Endothelial cell of umbilical vein (primary cell): ENCODE measurements at regions not wholly inside any gene's neighbourhood (a gene's known extent, or its start where the extent isn't known, plus 50 kb on each side); places are given as distances from the start of the nearest gene placed in this dataset.
A peak's percentile ranks its signal among the peaks of the same experiment; 100 is the strongest.

Experiments
- BruUV-seq: library from RNA; stranded (reverse); fragments of 400-500 nt; replicated peaks from 2 replicates; lab custom pipeline; 2021; lab: Mats Ljungman, UMichigan
- CTCF ChIA-PET: fragments of 300-600, 350-600 bp; sonication (Branson Sonifier 250); formaldehyde crosslinking; loops from one replicate; lab custom pipeline; 2021; ENCODE audit warnings: antibody characterized with exemption, inconsistent platforms; lab: Charles Lee
- POLR2A ChIA-PET: fragments of 300-600, 350-600 bp; sonication (Branson Sonifier 250); formaldehyde crosslinking; loops from one replicate; lab custom pipeline; 2021; ENCODE audit warnings: antibody characterized with exemption, inconsistent platforms; lab: Charles Lee
- DNase-seq: peaks from one replicate; pipeline ENCODE4 v3.0.0-alpha.2; 2011; ENCODE audit warnings: low read depth, low spot score
- FAIRE-seq: peaks from 2 replicates; lab custom pipeline; 2011; peaks lifted over from hg19 to GRCh38; lab: Jason Lieb, UNC
- H2AFZ ChIP-seq: 2 replicates; pipeline ENCODE4 v1.6.0; 2012; ENCODE audit warnings: low read depth, low read length, control low read depth, inconsistent platforms
- H3K27ac ChIP-seq: 2 replicates; pipeline ENCODE4 v1.5.1; 2011; ENCODE audit warnings: low read depth, mild to moderate bottlenecking, control low read depth, low read length, moderate library complexity; ENCODE audit not compliant: insufficient read depth
- H3K27me3 ChIP-seq, 2 experiments: 2 replicates each; pipeline versions ENCODE4 v1.6.0 to v1.6.1; 2011; ENCODE audit warnings: low read length in 2 of 2, mixed read lengths in 1 of 2; ENCODE audit not compliant: control insufficient read depth in 2 of 2, insufficient read depth in 2 of 2
- H3K36me3 ChIP-seq, 2 experiments: 2 replicates in 1 of 2; 3 replicates in 1 of 2; pipeline ENCODE4 v1.5.1; 2011; ENCODE audit warnings: low read length in 2 of 2, mild to moderate bottlenecking in 1 of 2, moderate library complexity in 1 of 2; ENCODE audit not compliant: control insufficient read depth in 2 of 2, insufficient read depth in 2 of 2; ENCODE audit errors: extremely low read depth in 1 of 2
- H3K4me1 ChIP-seq: 3 replicates; pipeline ENCODE4 v1.5.1; 2011; ENCODE audit warnings: mild to moderate bottlenecking, low read length; ENCODE audit not compliant: control insufficient read depth, insufficient read depth; ENCODE audit errors: extremely low read depth
- H3K4me2 ChIP-seq: 2 replicates; pipeline ENCODE4 v1.6.1; 2011; ENCODE audit warnings: low read length, control low read depth, mixed read lengths; ENCODE audit not compliant: insufficient read depth
- H3K4me3 ChIP-seq, 3 experiments: fragments of 200-600 bp in 1 of 3; sonication (generic), shearing (Covaris generic) in 1 of 3; replicated peaks in 1 of 3; 2 replicates each; pipeline ENCODE4 v1.5.1; 2011 to 2016; ENCODE audit warnings: control low read depth in 3 of 3, low read length in 3 of 3, mild to moderate bottlenecking in 2 of 3, inconsistent platforms in 1 of 3, low read depth in 1 of 3, moderate library complexity in 1 of 3; ENCODE audit not compliant: insufficient read depth in 1 of 3
- H3K79me2 ChIP-seq: 2 replicates; pipeline ENCODE4 v1.6.0; 2012; ENCODE audit warnings: low read length, inconsistent platforms; ENCODE audit not compliant: control insufficient read depth, insufficient read depth
- H3K9ac ChIP-seq: replicated peaks from 2 replicates; pipeline ENCODE3; 2011; ENCODE audit warnings: low read length, control low read depth; ENCODE audit not compliant: insufficient read depth; ENCODE audit errors: extremely low read depth
- H3K9me1 ChIP-seq: replicated peaks from 3 replicates; pipeline ENCODE4 v1.6.0; 2011; ENCODE audit warnings: mild to moderate bottlenecking, low read length; ENCODE audit not compliant: control insufficient read depth, insufficient read depth; ENCODE audit errors: extremely low read depth
- H3K9me3 ChIP-seq: replicated peaks from 2 replicates; pipeline ENCODE4 v1.5.1; 2012; ENCODE audit warnings: low read length, inconsistent platforms; ENCODE audit not compliant: control insufficient read depth, insufficient read depth
- H4K20me1 ChIP-seq: replicated peaks from 2 replicates; pipeline ENCODE3; 2011; ENCODE audit warnings: mild to moderate bottlenecking, low read length; ENCODE audit not compliant: control insufficient read depth, insufficient read depth; ENCODE audit errors: extremely low read depth
- EZH2 ChIP-seq: IDR thresholded peaks from 2 replicates; pipeline ENCODE4 v1.6.1; 2012; ENCODE audit warnings: borderline replicate concordance, low read depth, mild to moderate bottlenecking, moderate library complexity, low read length, inconsistent platforms; ENCODE audit not compliant: severe bottlenecking
- FOS ChIP-seq: IDR thresholded peaks from 2 replicates; pipeline ENCODE4 v1.6.1; 2011; ENCODE audit warnings: mild to moderate bottlenecking, low read length, moderate library complexity, borderline replicate concordance; ENCODE audit not compliant: insufficient read depth
- GATA2 ChIP-seq: IDR thresholded peaks from 2 replicates; pipeline ENCODE4 v1.7.0; 2011; ENCODE audit warnings: low read depth, mild to moderate bottlenecking, moderate library complexity, mixed read lengths, low read length; ENCODE audit not compliant: insufficient read length, insufficient read depth
- JUN ChIP-seq: IDR thresholded peaks from 2 replicates; pipeline ENCODE4 v1.6.1; 2011; ENCODE audit warnings: borderline replicate concordance, low read depth; ENCODE audit not compliant: insufficient read length, insufficient read depth
- MYC ChIP-seq: IDR thresholded peaks from one replicate; pipeline ENCODE4 v1.6.1; 2011; ENCODE audit warnings: mild to moderate bottlenecking, low read depth, low read length
- POLR2A ChIP-seq: IDR thresholded peaks from 2 replicates; pipeline ENCODE4 v1.6.1; 2012; ENCODE audit warnings: low read depth, mild to moderate bottlenecking, control low read depth, low read length
- POLR2AphosphoS5 ChIP-seq: IDR thresholded peaks from 2 replicates; pipeline ENCODE4 v1.6.1; 2012; ENCODE audit warnings: low read depth, mild to moderate bottlenecking, control low read depth, low read length, moderate library complexity; ENCODE audit not compliant: insufficient read depth
- dilution Hi-C: fragments of 300-500 bp; cut with MboI; formaldehyde crosslinking; loops from one replicate; pipeline ENCODE4 v1.15.0; 2019; ENCODE audit warnings: low sequenced_read_pairs; ENCODE audit not compliant: extremely low pct_ligation_motif_present
- intact Hi-C: fragments of 100-400 bp; cut with micrococcal nuclease; formaldehyde crosslinking; loops from one replicate; pipeline ENCODE4 v1.10.0; 2022
- TF ChIP-seq, protein P1 (sequence below): IDR thresholded peaks from 2 replicates; pipeline ENCODE4 v1.6.1; 2011; ENCODE audit not compliant: insufficient read depth, insufficient read length
- TF ChIP-seq, protein P2 (sequence below), 2 donors: IDR thresholded peaks; 1 replicate in 1 of 2; 2 replicates in 1 of 2; pipeline ENCODE4 v1.5.1; 2011; ENCODE audit warnings: low read length in 2 of 2, mild to moderate bottlenecking in 2 of 2, moderate library complexity in 2 of 2, control low read depth in 1 of 2, inconsistent platforms in 1 of 2, low read depth in 1 of 2; ENCODE audit not compliant: insufficient read depth in 1 of 2; ENCODE audit errors: extremely low read depth in 1 of 2

DNA sequence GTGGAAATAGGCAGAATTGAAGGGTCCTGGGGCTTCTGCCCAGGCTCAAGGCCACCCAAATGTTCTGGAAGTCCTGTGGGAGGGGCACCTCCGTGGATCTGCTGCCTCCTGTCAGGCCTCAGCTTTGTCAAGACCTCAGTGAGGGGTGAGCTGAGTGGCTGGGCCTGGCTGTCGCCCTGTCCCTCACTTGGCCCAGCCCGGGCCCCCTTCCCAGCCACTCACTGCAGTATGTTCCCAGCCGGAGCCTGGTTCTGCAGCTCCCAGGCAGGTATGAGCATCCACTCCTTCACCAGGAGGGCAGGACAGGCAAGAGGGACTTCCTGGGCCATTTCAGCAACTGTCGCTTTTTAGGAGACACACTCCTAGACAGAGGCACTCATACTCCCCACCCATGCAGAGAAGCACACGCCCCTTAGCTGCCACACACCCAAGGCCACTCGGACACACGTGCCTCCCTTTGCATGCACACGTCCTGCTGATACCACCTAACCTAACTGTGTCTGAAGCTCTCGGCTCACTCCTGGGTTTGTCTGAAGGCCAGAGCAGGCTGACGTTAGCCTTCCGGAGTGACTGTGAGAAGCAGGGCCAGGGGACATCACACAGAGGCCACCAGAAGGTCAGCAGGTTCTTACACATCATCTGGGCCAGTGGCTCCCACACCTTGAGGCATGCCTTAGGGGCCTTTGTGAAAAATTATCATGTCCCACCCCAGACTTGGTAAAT lies 72.2 kb upstream of the COL13A1 start:
- DNase-seq (no peak), FAIRE-seq (no peak)
- no peak for TF ChIP-seq POLR2AphosphoS5
- no peak for TF ChIP-seq FOS
- TF ChIP-seq, protein P1, sequence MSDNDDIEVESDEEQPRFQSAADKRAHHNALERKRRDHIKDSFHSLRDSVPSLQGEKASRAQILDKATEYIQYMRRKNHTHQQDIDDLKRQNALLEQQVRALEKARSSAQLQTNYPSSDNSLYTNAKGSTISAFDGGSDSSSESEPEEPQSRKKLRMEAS = no peak
- TF ChIP-seq EZH2 = no peak
- no peak for TF ChIP-seq GATA2
- TF ChIP-seq, protein P2, sequence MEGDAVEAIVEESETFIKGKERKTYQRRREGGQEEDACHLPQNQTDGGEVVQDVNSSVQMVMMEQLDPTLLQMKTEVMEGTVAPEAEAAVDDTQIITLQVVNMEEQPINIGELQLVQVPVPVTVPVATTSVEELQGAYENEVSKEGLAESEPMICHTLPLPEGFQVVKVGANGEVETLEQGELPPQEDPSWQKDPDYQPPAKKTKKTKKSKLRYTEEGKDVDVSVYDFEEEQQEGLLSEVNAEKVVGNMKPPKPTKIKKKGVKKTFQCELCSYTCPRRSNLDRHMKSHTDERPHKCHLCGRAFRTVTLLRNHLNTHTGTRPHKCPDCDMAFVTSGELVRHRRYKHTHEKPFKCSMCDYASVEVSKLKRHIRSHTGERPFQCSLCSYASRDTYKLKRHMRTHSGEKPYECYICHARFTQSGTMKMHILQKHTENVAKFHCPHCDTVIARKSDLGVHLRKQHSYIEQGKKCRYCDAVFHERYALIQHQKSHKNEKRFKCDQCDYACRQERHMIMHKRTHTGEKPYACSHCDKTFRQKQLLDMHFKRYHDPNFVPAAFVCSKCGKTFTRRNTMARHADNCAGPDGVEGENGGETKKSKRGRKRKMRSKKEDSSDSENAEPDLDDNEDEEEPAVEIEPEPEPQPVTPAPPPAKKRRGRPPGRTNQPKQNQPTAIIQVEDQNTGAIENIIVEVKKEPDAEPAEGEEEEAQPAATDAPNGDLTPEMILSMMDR (IDR thresholded peaks at IDR 0.05; ENCODE audit: extremely low read depth in 1 of 2, insufficient read depth in 1 of 2, low read depth in 1 of 2, low read length in 2 of 2) = no peak
- TF ChIP-seq MYC = no peak
- TF ChIP-seq JUN = no peak
- no peak for TF ChIP-seq POLR2A
- dilution Hi-C loops (no loop called here), intact Hi-C loops (no loop called here)
- ChIA-PET CTCF (interaction anchor here (1.2 to 2.4 kb wide), 5 partner anchors 13 to 229 kb away, joined by 3 to 13 read pairs (median 7); no protein-coding TSS in a partner anchor), POLR2A (no interaction called here)
- Histone ChIP-seq H3K27me3 (no peaks in the 10 kb centered on the region), H3K4me1 (peaks cover 21% of the 10 kb centered on the region), H3K27ac (peak overlapping the region; percentile 64), H3K36me3 (no peaks in the 10 kb centered on the region), H3K79me2 (no peaks in the 10 kb centered on the region), H3K4me3 (no peak overlapping the region), H3K9ac (no peak overlapping the region), H3K4me2 (no peak overlapping the region), H3K9me3 (no peaks in the 10 kb centered on the region), H3K9me1 (no peaks in the 10 kb centered on the region), H4K20me1 (no peaks in the 10 kb centered on the region), H2AFZ (no peak overlapping the region)
- BruUV-seq = no TSS peak
